GM13977 (cell line): ENCODE measurements at regions not wholly inside any gene's neighbourhood (a gene's known extent, or its start where the extent isn't known, plus 50 kb on each side); places are given as distances from the start of the nearest gene placed in this dataset.

Source experiments
- DNase-seq: peaks from one replicate; pipeline ENCODE4 v3.0.0; 2012; ENCODE audit warnings: low spot score
- CTCF ChIP-seq: IDR thresholded peaks from 2 replicates; pipeline ENCODE4 v1.5.1; 2012; ENCODE audit warnings: mild to moderate bottlenecking, control low read depth; ENCODE audit not compliant: insufficient read depth; ENCODE audit errors: extremely low read depth, missing control alignments
- in situ Hi-C: fragments of 300-500 bp; cut with MboI; formaldehyde crosslinking; loops from one replicate; pipeline ENCODE4 v1.12.0; 2022; ENCODE audit warnings: low sequenced_read_pairs, low pct_unique_long_range_greater_than_20kb, mixed read lengths, inconsistent platforms; ENCODE audit not compliant: unreplicated experiment

GRCh38 chr1:201683397-201683796, 144.5 kb downstream of the NAV1 start:
- in situ Hi-C loops, result no loop called here
- no peak for DNase-seq
- no peak for TF ChIP-seq CTCF

GRCh38 chr1:201685485-201685884, 143.5 kb upstream of the IPO9 start:
- DNase-seq, result no peak
- TF ChIP-seq CTCF, result no peak
- in situ Hi-C loops, result no loop called here

GRCh38 chr1:201686714-201687455, 142.1 kb upstream of the IPO9 start:
- no peak for DNase-seq

GRCh38 chr1:201688514-201688913, 140.4 kb upstream of the IPO9 start:
- DNase-seq, result no peak
- in situ Hi-C loops, result no loop called here
- TF ChIP-seq CTCF, result no peak

More at GRCh38 chr1:201686714-201687455, 142.1 kb upstream of the IPO9 start:
- in situ Hi-C loops, result no loop called here
- no peak for TF ChIP-seq CTCF

- no peak for DNase-seq
- no peak for TF ChIP-seq CTCF
- in situ Hi-C loops, result no loop called here
Measured at GRCh38 chr1:201689647-201690046, 139.3 kb upstream of the IPO9 start.

- in situ Hi-C loops, result no loop called here
- no peak for DNase-seq
- no peak for TF ChIP-seq CTCF
Measured at GRCh38 chr1:201690528-201690927, 138.4 kb upstream of the IPO9 start.
